ENCODE measurements at regions not wholly inside any gene's neighbourhood (a gene's known extent, or its start where the extent isn't known, plus 50 kb on each side); places are given as distances from the start of the nearest gene placed in this dataset.

DNA sequence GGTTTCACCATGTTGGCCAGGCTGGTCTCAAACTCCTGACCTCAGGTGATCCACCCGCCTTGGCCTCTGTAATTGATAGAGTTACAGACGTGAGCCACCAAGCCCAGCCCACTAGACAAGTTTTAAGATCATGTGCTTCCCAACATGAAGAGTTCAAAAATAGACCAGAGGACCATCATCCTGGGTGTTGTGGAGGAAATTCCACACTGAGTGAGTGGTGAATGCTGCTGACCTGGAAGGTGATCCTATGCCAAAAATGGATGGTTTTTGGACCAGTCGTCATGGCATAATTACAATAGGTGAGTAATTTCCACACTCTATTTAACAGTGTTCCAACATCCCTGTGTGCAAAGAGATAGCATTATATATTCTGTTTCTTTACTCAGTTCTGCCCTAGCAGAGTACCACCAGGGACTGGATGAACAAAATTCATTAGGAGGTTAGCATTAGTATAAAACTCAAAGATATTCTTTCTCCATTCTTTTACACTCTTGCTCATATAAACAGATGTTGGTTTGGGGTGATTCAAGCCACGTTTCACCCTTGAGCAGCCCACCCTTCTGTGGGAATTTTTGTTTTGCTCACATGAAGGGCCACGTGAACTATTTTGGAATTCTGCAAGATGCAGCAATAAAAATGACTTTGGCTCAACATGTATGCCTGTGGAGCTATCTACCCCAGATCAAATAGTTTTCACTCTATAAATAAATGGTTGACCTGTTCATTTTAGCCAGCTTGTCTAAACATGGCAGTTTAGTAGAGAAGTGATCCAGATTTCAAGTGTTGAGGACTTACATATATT lies 206.2 kb upstream of the TCF21 start:
- ChIA-PET POLR2A (no interaction called here), CTCF (ENCODE audit: low intra/inter-chr PET ratio) (no interaction called here)
- no peak for FAIRE-seq
- ATAC-seq, result no peak
- no peak for DNase-seq (ENCODE audit: extremely low read depth in 1 of 4, low spot score in 3 of 4)
- 0% methylated on average over 5 of the region's 5 CpGs for WGBS (ENCODE audit: insufficient coverage, low coverage, missing lambda C conversion rate)
- no peak for TF ChIP-seq NFE2L1 (tag; IDR thresholded peaks at IDR 0.05; ENCODE audit: borderline replicate concordance, low read depth)
- TF ChIP-seq, protein P1, sequence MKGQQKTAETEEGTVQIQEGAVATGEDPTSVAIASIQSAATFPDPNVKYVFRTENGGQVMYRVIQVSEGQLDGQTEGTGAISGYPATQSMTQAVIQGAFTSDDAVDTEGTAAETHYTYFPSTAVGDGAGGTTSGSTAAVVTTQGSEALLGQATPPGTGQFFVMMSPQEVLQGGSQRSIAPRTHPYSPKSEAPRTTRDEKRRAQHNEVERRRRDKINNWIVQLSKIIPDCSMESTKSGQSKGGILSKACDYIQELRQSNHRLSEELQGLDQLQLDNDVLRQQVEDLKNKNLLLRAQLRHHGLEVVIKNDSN (CRISPR knock-in tag; IDR thresholded peaks at IDR 0.05), result no peak
- no TSS peak for BruUV-seq (replicated peaks)
- Histone ChIP-seq H4K20me1 (replicated peaks; ENCODE audit: control insufficient read depth, insufficient read depth, low read length) (no peaks in the 10 kb centered on the region), H3K9me3 (replicated peaks; ENCODE audit: control insufficient read depth, insufficient read depth, low read depth, low read length) (no peaks in the 10 kb centered on the region), H2AFZ (ENCODE audit: low read depth, low read length) (no peak overlapping the region), H3K79me2 (ENCODE audit: control insufficient read depth, insufficient read depth, low read length) (no peaks in the 10 kb centered on the region), H3K4me1 (replicated peaks in 1 of 2; ENCODE audit: control insufficient read depth in 2 of 2, insufficient read depth in 2 of 2, low read length in 2 of 2) (no peaks in the 10 kb centered on the region), H3K4me2 (ENCODE audit: insufficient read depth, low read length) (no peak overlapping the region), H3K27me3 (ENCODE audit: control insufficient read depth in 2 of 2, insufficient read depth in 2 of 2, low read length in 2 of 2) (no peaks in the 10 kb centered on the region; a peak in 1 of 5 replicates), H3K9ac (ENCODE audit: insufficient read depth in 1 of 2, low read depth in 2 of 2, low read length in 2 of 2) (no peak overlapping the region), H3K36me3 (ENCODE audit: control insufficient read depth, insufficient read depth, low read length) (no peaks in the 10 kb centered on the region), H3K9me1 (ENCODE audit: control insufficient read depth, insufficient read depth, low read length) (no peaks in the 10 kb centered on the region), H3K27ac (ENCODE audit: extremely low read depth, low read depth, low read length) (no peak overlapping the region), H3K4me3 (no peak overlapping the region)
- in situ Hi-C loops (cut with MboI), result no loop called here
- intact Hi-C loops (cut with micrococcal nuclease), result no loop called here

DNA sequence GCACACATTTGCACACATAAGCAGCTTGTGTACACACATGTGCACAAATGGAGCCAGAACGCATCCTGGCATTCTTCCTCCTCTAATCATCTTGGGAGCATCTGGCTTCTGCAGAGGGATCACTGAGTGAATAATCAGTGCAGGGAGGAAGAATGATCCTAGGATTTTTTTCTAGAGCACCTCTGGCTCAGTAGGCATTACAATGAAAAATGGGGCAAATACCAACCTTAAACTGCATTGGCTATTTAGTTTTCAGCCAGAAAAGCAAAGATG lies 205.7 kb upstream of the TCF21 start:
- no peak for ATAC-seq
- no peaks in the 10 kb centered on the region for H3K9me1 ChIP-seq (ENCODE audit: control insufficient read depth, insufficient read depth, low read length)
- H3K4me1 ChIP-seq (replicated peaks in 1 of 2; ENCODE audit: control insufficient read depth in 2 of 2, insufficient read depth in 2 of 2, low read length in 2 of 2), result no peaks in the 10 kb centered on the region
- intact Hi-C loops (cut with micrococcal nuclease), result no loop called here
- H4K20me1 ChIP-seq (replicated peaks; ENCODE audit: control insufficient read depth, insufficient read depth, low read length), result no peaks in the 10 kb centered on the region
- CTCF ChIA-PET (ENCODE audit: low intra/inter-chr PET ratio), result no interaction called here
- H2AFZ ChIP-seq (ENCODE audit: low read depth, low read length), result no peak overlapping the region
- 0% methylated on average over 1 of the region's 1 CpG for WGBS (ENCODE audit: insufficient coverage, low coverage, missing lambda C conversion rate)
- no peaks in the 10 kb centered on the region; a peak in 1 of 5 replicates for H3K27me3 ChIP-seq (ENCODE audit: control insufficient read depth in 2 of 2, insufficient read depth in 2 of 2, low read length in 2 of 2)
- no peak overlapping the region for H3K9ac ChIP-seq (ENCODE audit: insufficient read depth in 1 of 2, low read depth in 2 of 2, low read length in 2 of 2)
- DNase-seq (ENCODE audit: extremely low read depth in 1 of 4, low spot score in 3 of 4), result no peak
- H3K36me3 ChIP-seq (ENCODE audit: control insufficient read depth, insufficient read depth, low read length), result no peaks in the 10 kb centered on the region
- no TSS peak for BruUV-seq (replicated peaks)
- POLR2A ChIA-PET, result no interaction called here
- H3K4me2 ChIP-seq (ENCODE audit: insufficient read depth, low read length), result no peak overlapping the region
- in situ Hi-C loops (cut with MboI), result no loop called here
- no peaks in the 10 kb centered on the region for H3K9me3 ChIP-seq (replicated peaks; ENCODE audit: control insufficient read depth, insufficient read depth, low read depth, low read length)
- H3K4me3 ChIP-seq, result no peak overlapping the region
- no peak for FAIRE-seq
- no peaks in the 10 kb centered on the region for H3K79me2 ChIP-seq (ENCODE audit: control insufficient read depth, insufficient read depth, low read length)
- H3K27ac ChIP-seq (ENCODE audit: extremely low read depth, low read depth, low read length), result no peak overlapping the region
- no peak for TF ChIP-seq ILF3 (IDR thresholded peaks at IDR 0.05; ENCODE audit: borderline replicate concordance)
- TF ChIP-seq NCOA1 (IDR thresholded peaks at IDR 0.05; ENCODE audit: low read depth), result no peak
- TF ChIP-seq SP1 (CRISPR knock-in tag; IDR thresholded peaks at IDR 0.05), result no peak
- TF ChIP-seq MED1 (CRISPR knock-in tag; IDR thresholded peaks at IDR 0.05; ENCODE audit: borderline replicate concordance), result no peak
- TF ChIP-seq, protein P2, sequence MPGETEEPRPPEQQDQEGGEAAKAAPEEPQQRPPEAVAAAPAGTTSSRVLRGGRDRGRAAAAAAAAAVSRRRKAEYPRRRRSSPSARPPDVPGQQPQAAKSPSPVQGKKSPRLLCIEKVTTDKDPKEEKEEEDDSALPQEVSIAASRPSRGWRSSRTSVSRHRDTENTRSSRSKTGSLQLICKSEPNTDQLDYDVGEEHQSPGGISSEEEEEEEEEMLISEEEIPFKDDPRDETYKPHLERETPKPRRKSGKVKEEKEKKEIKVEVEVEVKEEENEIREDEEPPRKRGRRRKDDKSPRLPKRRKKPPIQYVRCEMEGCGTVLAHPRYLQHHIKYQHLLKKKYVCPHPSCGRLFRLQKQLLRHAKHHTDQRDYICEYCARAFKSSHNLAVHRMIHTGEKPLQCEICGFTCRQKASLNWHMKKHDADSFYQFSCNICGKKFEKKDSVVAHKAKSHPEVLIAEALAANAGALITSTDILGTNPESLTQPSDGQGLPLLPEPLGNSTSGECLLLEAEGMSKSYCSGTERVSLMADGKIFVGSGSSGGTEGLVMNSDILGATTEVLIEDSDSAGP (CRISPR knock-in tag; IDR thresholded peaks at IDR 0.05), result no peak
- TF ChIP-seq, protein P3, sequence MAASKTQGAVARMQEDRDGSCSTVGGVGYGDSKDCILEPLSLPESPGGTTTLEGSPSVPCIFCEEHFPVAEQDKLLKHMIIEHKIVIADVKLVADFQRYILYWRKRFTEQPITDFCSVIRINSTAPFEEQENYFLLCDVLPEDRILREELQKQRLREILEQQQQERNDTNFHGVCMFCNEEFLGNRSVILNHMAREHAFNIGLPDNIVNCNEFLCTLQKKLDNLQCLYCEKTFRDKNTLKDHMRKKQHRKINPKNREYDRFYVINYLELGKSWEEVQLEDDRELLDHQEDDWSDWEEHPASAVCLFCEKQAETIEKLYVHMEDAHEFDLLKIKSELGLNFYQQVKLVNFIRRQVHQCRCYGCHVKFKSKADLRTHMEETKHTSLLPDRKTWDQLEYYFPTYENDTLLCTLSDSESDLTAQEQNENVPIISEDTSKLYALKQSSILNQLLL (CRISPR knock-in tag; IDR thresholded peaks at IDR 0.05; ENCODE audit: borderline replicate concordance), result no peak
- TF ChIP-seq CBX3 (IDR thresholded peaks at IDR 0.05; ENCODE audit: borderline replicate concordance in 1 of 2, low read length in 2 of 2), result no peak
- no peak for TF ChIP-seq RBM22 (IDR thresholded peaks at IDR 0.05; ENCODE audit: low read depth, low read length, poor library complexity, severe bottlenecking)
- no peak for TF ChIP-seq ETV5 (CRISPR knock-in tag; IDR thresholded peaks at IDR 0.05; ENCODE audit: low read depth)
- no peak for TF ChIP-seq ZNF354B (CRISPR knock-in tag; IDR thresholded peaks at IDR 0.05)
- TF ChIP-seq ZNF165 (CRISPR knock-in tag; IDR thresholded peaks at IDR 0.05; ENCODE audit: borderline replicate concordance), result no peak

Data from K562 (cell line).